NCI-H146 treated with DMSO at 0.1 percent for 48 hours (cell line): ENCODE measurements at regions not wholly inside any gene's neighbourhood (a gene's known extent, or its start where the extent isn't known, plus 50 kb on each side); places are given as distances from the start of the nearest gene placed in this dataset.

Source experiments
- DNase-seq: peaks from one replicate; lab custom pipeline; 2025; ENCODE audit not compliant: unreplicated experiment; lab: John Stamatoyannopoulos, UW

DNA sequence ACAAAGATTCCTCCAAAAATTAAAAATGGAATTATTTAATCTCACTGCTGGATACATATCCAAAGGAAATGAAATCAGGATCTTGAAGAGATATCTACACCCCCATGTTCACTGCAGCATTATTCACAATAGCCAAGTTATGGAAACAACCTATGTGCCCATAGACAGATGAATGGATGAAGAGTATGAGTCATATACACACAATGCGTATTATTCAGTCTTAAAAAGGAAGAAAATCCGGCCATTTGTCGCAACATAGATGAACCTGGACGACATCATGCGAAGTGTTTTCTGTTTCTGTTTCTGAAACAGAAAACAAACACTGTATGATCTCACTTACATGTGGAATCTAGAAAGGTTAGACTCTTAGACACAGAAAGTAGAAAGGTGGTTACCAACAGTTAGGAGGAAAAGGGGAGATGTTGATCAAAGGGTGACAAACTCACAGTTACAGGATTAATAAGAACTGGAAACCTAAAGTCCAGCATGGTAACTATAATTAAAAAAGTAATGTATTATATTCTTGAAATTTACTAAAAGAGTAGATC is 87.8 kb upstream of the ERBB4 start:
- no peak for DNase-seq

DNA sequence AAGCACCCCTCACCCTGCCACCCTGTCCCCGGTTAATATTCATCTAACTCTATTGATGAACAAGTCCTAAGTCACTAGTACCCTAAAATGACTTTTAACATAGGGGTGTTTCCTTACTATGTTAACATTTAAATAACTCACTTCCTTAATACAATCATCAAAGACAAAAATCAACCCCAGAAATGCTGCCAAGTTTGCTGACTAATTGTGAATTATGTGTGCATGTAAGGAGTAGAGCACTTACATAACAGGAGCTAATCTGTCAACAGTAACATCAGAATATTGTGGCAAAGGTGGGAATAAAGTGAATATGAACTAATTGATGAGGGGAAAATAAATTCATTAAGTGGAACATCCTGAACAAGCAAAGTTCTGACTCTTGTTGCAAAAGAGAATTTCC is 81.4 kb upstream of the ERBB4 start:
- no peak for DNase-seq

DNA sequence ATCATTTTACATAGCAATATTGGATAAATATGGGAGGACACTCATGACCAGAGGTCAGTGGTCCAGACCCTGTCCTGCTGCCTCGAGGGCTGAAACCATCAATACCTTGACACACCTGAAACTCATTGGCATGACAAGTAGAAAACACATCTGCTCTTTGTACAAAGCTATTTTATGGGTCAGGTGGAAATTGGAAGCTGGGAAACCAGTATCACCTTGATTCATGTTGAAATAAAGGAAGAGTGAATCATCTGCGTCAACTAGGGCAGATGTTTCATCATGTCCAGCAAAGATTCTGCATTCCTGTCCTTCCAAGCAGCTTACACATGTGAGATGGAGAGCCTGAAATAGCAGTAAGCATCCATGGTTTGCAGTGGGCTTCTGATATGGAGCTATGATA is 80.0 kb upstream of the ERBB4 start:
- DNase-seq, result no peak

DNA sequence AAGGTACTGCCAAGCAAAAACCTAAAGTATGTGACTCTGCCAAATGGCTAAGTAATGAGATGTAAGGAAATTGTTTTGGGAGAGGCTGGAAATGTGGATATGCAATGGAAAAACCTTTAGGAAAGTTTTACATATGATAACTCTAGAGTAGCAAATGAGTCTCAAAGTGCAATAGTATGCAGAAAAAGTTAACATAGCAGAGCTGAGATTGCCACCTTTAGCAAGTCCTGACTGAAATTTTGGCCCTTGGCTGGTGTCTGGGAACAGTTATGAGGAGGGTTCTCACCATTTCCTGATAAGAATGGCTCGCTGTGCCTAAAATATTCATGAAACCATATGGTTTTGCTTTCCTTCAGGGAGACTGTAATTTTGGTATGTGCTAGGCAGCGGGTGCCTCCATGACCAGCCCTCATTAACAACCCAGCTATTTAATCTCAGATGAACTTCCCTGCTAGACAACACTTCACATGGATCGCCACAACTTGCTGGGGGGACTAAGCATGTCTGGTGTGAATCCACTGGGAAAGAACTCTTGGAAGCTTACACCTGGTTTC is 72.3 kb upstream of the ERBB4 start:
- no peak for DNase-seq

DNA sequence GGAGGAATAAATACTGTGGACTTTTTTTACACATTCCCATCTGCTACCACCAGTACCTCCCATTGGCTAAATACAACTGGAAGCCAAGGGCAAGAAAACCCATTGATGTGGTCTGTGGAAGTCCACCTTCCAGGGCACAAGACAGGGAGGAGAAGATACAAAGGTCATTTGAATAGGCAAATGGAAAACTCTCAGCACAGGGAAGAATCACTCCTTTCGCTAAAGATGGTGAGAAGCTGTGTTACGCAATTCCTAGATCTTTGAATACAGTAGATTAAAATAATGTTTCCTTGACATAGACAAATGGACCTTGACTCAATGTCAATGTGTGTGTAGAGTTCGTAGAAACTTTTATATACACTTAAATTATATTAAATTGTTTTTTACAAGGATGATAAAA is 70.9 kb upstream of the ERBB4 start:
- no peak for DNase-seq

DNA sequence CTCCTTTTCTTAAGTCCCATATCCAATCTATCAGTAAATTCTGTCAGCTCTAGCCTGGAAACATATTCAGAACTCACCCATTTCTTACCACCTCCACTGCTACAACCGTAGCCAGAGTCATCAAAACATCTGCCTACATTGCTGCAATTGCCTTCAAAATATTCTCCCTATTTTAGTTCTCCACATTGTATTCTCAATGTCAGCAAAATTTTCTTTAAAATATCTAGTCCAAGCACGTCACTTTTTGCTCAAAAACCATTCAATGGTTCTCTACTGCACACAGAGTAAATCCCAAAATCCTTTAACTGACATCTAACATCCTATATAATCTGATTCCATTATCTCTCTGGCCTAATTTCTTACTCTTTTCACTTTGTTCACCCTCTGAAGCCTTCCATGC is 68.5 kb upstream of the ERBB4 start:
- DNase-seq, result no peak

DNA sequence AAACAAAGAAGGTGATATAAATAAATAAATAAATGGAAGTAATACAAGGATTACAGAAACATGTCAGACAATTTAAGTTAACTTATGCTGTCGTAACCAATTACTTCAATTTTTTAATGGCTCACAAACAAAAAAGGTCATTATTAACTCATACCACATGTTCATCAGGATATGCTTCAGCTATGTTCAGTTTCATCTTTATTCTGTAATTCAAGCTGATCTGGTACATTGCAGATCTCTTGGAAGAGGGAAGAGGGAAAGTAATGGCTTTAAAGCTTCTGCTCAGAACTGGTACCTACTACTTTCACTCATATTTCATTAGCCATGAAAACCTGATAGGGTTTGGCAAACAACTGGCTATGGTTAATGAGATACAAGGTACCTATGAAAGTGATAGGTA is 67.6 kb upstream of the ERBB4 start:
- no peak for DNase-seq

DNA sequence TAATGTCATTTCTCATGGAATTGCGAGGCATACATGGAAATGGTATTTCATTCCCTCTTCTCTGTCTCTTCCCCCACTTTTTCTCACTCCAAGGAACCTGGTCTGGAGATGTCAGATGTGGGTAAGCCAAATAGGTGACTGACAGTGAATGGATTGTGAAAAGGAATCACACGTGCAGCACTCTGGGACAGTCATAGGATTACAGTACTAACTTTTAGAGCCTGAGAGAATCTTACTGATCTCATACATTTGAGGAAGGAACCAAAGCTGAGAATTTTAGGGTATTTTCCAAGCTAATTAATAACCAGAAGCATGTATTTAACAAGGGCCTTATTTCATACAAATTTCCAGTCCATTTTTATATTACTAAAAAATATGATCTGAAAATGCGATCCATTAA is 58.1 kb upstream of the ERBB4 start:
- no peak for DNase-seq

DNA sequence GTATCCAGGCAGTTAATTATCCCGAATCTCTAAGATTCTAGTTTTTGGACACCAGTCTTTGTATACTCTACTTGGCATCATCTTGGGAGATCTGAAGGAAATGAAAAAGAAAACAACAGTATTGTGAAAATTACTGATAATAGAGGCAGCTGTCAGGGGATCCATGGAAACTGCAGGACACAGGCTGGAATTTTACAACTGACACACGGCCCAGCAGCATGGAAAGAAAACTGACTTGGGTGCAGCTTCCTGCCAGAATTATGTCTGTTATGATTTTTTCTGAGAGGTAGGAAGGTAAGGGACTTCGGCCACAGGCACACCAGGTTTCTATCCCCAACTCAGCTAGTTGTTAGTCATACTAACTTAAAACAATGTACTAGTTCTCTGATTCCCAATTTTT is 57.7 kb upstream of the ERBB4 start:
- DNase-seq, result no peak

DNA sequence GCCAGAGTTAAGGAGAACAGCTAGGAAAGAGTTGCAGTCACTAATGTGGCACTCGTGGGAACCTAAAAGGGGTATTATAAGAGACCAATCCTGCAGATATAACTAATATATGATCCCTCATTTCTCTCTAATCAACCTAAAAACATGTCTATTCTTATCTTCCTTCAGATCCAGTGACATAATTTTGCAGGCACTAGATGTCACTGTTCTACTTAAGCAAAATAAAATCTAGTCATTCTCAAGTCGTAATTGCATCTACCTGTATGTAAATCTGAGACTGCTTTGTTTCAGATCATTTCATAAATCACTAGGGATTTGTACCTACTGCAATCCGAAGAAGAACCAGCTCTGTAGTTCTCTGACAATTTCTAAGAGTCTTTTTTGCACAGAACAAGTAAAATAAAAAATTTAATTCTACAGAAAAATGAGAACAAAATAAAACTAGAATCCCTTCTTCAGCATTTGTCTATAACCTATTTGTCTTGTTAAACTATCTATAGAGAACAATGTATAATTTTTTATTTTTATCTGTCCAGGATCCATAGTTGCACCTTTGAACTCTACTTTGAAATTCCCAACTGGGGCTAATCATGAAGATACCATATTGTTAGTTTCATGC is 56.5 kb upstream of the ERBB4 start:
- no peak for DNase-seq

DNA sequence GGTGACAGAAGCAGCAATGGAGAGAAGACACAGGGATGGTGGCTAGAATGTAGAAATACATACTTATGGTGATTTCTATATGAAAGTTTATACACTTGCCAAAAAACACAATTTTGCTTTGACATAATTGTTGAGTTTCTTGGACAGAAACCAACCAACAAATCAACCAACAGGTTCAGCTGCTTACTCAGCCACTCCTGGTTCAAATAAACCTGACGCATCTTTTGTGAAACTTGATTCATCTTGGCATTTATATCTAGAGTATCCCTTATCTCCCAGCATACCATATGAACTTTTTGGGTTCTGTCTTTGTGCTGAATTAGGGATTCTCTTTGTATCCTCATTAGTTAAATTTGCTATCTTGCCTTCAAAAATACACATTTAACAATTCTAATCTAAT is 54.1 kb upstream of the ERBB4 start:
- DNase-seq, result no peak
